Caco-2 (cell line): ENCODE measurements at regions not wholly inside any gene's neighbourhood (a gene's known extent, or its start where the extent isn't known, plus 50 kb on each side); places are given as distances from the start of the nearest gene placed in this dataset.

ENCODE experiments used
- BruUV-seq: library from RNA; stranded (reverse); fragments of 400-500 nt; replicated peaks from 2 replicates; lab custom pipeline; 2021; lab: Mats Ljungman, UMichigan
- CTCF ChIA-PET: fragments of 300-600 bp; sonication (Branson Sonifier 250); formaldehyde crosslinking; loops from one replicate; lab custom pipeline; 2022; ENCODE audit warnings: antibody characterized with exemption; lab: Charles Lee
- POLR2A ChIA-PET: fragments of 300-600 bp; sonication (Branson Sonifier 250); formaldehyde crosslinking; loops from one replicate; lab custom pipeline; 2022; ENCODE audit warnings: antibody characterized with exemption; lab: Charles Lee
- DNase-seq, 2 experiments: peaks; one replicate each; pipeline versions ENCODE4 v3.0.0 to v3.0.0-alpha.2; 2020 to 2022
- H3K27me3 ChIP-seq: replicated peaks from 2 replicates; pipeline ENCODE4 v1.6.0; 2011; ENCODE audit warnings: low read length; ENCODE audit not compliant: control insufficient read depth, insufficient read depth
- H3K36me3 ChIP-seq: 2 replicates; pipeline ENCODE4 v1.5.1; 2011; ENCODE audit warnings: low read length; ENCODE audit not compliant: control insufficient read depth, insufficient read depth
- H3K4me1 ChIP-seq: fragments of 250-450 bp; sonication (Bioruptor Pico); 2 replicates; pipeline ENCODE4 v1.5.1; 2020; ENCODE audit warnings: mild to moderate bottlenecking
- H3K4me3 ChIP-seq: 2 replicates; pipeline ENCODE4 v1.5.1; 2011; ENCODE audit warnings: low read depth, mild to moderate bottlenecking, control low read depth, low read length
- H3K9me3 ChIP-seq: fragments of 250-450 bp; sonication (Bioruptor Pico); 2 replicates; pipeline ENCODE4 v1.5.1; 2020; ENCODE audit warnings: mild to moderate bottlenecking, moderate library complexity
- H3K27ac Mint-ChIP-seq: one replicate; pipeline ENCODE4 v1.8.0; 2022; ENCODE audit warnings: mixed read lengths; ENCODE audit not compliant: unreplicated experiment
- H3K27me3 Mint-ChIP-seq: one replicate; pipeline ENCODE4 v1.8.0; 2022; ENCODE audit warnings: mixed read lengths; ENCODE audit not compliant: insufficient read depth, unreplicated experiment
- H3K36me3 Mint-ChIP-seq: one replicate; pipeline ENCODE4 v1.8.0; 2022; ENCODE audit warnings: mild to moderate bottlenecking, mixed read lengths; ENCODE audit not compliant: insufficient read depth, unreplicated experiment
- H3K4me1 Mint-ChIP-seq: one replicate; pipeline ENCODE4 v1.8.0; 2022; ENCODE audit warnings: low read depth, mixed read lengths; ENCODE audit not compliant: unreplicated experiment
- H3K4me3 Mint-ChIP-seq: one replicate; pipeline ENCODE4 v1.8.0; 2022; ENCODE audit warnings: mild to moderate bottlenecking, moderate library complexity, mixed read lengths; ENCODE audit not compliant: unreplicated experiment
- H3K9me3 Mint-ChIP-seq: one replicate; pipeline ENCODE4 v1.8.0; 2022; ENCODE audit warnings: mixed read lengths; ENCODE audit not compliant: unreplicated experiment
- CTCF ChIP-seq, 2 experiments: fragments of 200-600 bp in 1 of 2; IDR thresholded peaks; 1 replicate in 1 of 2; 2 replicates in 1 of 2; pipeline versions ENCODE4 v1.5.1 to v1.8.0; 2011 to 2022; ENCODE audit warnings: antibody characterized with exemption in 1 of 2, control low read depth in 1 of 2, inconsistent platforms in 1 of 2, low read depth in 1 of 2, low read length in 1 of 2, mild to moderate bottlenecking in 1 of 2, moderate library complexity in 1 of 2; ENCODE audit not compliant: insufficient read depth in 1 of 2, severe bottlenecking in 1 of 2, unreplicated experiment in 1 of 2
- intact Hi-C: fragments of 100-400 bp; cut with micrococcal nuclease; formaldehyde crosslinking; loops from one replicate; pipeline ENCODE4 v1.10.0; 2022; ENCODE audit not compliant: unreplicated experiment

GRCh38 chr11:15557457-15558230, 442.9 kb downstream of the INSC start:
- H3K36me3 Mint-ChIP-seq = no peaks in the 10 kb centered on the region
- H3K4me3 Mint-ChIP-seq = no peak overlapping the region
- no peaks in the 10 kb centered on the region for H3K4me1 ChIP-seq
- H3K36me3 ChIP-seq = no peaks in the 10 kb centered on the region
- intact Hi-C loops = no loop called here
- H3K4me1 Mint-ChIP-seq = no peaks in the 10 kb centered on the region
- BruUV-seq = no TSS peak
- no peak for TF ChIP-seq CTCF (IDR thresholded peaks at IDR 0.05; ENCODE audit: insufficient read depth in 1 of 2, low read depth in 1 of 2, low read length in 1 of 2, severe bottlenecking in 1 of 2, unreplicated experiment in 1 of 2)
- DNase-seq = no peak
- no peaks in the 10 kb centered on the region for H3K9me3 ChIP-seq
- no peak overlapping the region for H3K4me3 ChIP-seq
- ChIA-PET POLR2A (no interaction called here), CTCF (no interaction called here)
- H3K27me3 Mint-ChIP-seq = peaks cover 13% of the 10 kb centered on the region
- no peaks in the 10 kb centered on the region for H3K27me3 ChIP-seq
- no peak overlapping the region for H3K27ac Mint-ChIP-seq
- no peaks in the 10 kb centered on the region for H3K9me3 Mint-ChIP-seq

DNA sequence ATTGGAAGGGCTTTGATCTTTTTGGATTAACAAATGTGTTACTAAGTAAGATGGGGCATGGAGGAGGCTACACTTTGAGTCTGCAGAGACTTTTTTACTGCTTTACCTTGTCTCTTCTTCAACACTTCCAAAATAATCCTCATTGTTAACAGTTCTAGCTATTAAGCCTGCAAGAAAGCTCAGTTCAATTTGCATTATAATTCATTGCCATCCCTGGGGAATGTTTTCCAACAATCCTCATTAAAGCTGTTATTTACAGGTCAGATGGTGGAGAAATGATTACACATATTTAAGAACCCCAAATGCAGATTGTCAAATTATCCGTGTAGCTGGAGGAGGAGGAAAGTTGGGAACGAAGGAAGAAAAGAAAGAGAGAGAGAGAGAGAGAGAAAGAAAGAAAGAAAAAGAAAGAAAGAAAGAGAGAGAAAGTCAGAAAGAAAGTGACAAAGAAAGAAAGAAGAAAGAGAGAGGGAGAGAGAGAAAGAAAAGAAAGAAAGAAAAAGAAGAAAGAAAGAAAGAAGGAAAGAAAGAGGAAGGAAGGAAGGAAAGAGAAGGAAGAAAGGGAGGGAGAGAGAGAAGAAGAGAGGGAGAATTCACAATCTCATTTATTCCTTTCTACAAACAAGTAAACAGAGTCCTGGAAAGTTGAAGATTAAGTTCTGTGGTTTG, 443.9 kb downstream of the INSC start:
- Histone ChIP-seq H3K4me3 (no peak overlapping the region), H3K4me1 (no peaks in the 10 kb centered on the region), H3K9me3 (no peaks in the 10 kb centered on the region), H3K36me3 (no peaks in the 10 kb centered on the region), H3K27me3 (no peaks in the 10 kb centered on the region)
- ChIA-PET CTCF (interaction anchor here (0.6 kb wide), 1 partner anchor 38 kb away, joined by 4 read pairs; no protein-coding TSS in a partner anchor), POLR2A (no interaction called here)
- H3K36me3 Mint-ChIP-seq = no peaks in the 10 kb centered on the region
- no TSS peak for BruUV-seq
- H3K4me1 Mint-ChIP-seq = no peaks in the 10 kb centered on the region
- H3K9me3 Mint-ChIP-seq = no peaks in the 10 kb centered on the region
- DNase-seq = no peak
- no peak overlapping the region for H3K4me3 Mint-ChIP-seq
- intact Hi-C loops = no loop called here
- H3K27me3 Mint-ChIP-seq = peaks cover 9% of the 10 kb centered on the region
- TF ChIP-seq CTCF (IDR thresholded peaks at IDR 0.05; ENCODE audit: insufficient read depth in 1 of 2, low read depth in 1 of 2, low read length in 1 of 2, severe bottlenecking in 1 of 2, unreplicated experiment in 1 of 2) = no peak
- H3K27ac Mint-ChIP-seq = no peak overlapping the region

- intact Hi-C loops = no loop called here
- H3K9me3 ChIP-seq = no peaks in the 10 kb centered on the region
- CTCF ChIA-PET = no interaction called here
- Mint-ChIP-seq H3K4me3 (no peak overlapping the region), H3K36me3 (no peaks in the 10 kb centered on the region), H3K9me3 (no peaks in the 10 kb centered on the region), H3K4me1 (no peaks in the 10 kb centered on the region), H3K27ac (no peak overlapping the region), H3K27me3 (peaks cover 18% of the 10 kb centered on the region)
- no peaks in the 10 kb centered on the region for H3K27me3 ChIP-seq
- H3K36me3 ChIP-seq = no peaks in the 10 kb centered on the region
- TF ChIP-seq CTCF (IDR thresholded peaks at IDR 0.05; ENCODE audit: insufficient read depth in 1 of 2, low read depth in 1 of 2, low read length in 1 of 2, severe bottlenecking in 1 of 2, unreplicated experiment in 1 of 2) = no peak
- no TSS peak for BruUV-seq
- POLR2A ChIA-PET = no interaction called here
- no peak overlapping the region for H3K4me3 ChIP-seq
- no peaks in the 10 kb centered on the region for H3K4me1 ChIP-seq
- DNase-seq = no peak
Observed at GRCh38 chr11:15560689-15561467, 446.2 kb downstream of the INSC start.
